DOHH2 (cell line): ENCODE measurements at regions not wholly inside any gene's neighbourhood (a gene's known extent, or its start where the extent isn't known, plus 50 kb on each side); places are given as distances from the start of the nearest gene placed in this dataset.

Source experiments
- H3F3A ChIP-seq: fragments of 200-600 bp; sonication (generic), shearing (Covaris generic); 2 replicates; pipeline ENCODE4 v1.6.0; 2016; ENCODE audit warnings: antibody characterized with exemption, mild to moderate bottlenecking; ENCODE audit not compliant: control insufficient read depth, insufficient read depth
- H3K27ac ChIP-seq: fragments of 200-600 bp; sonication (generic); 2 replicates; pipeline ENCODE4 v1.5.1; 2014; ENCODE audit warnings: low read depth, mild to moderate bottlenecking, low read length, moderate library complexity
- H3K27me3 ChIP-seq: fragments of 200-600 bp; sonication (generic); 2 replicates; pipeline ENCODE4 v1.6.1; 2014; ENCODE audit warnings: mild to moderate bottlenecking, low read length, mixed read lengths; ENCODE audit not compliant: control insufficient read depth
- H3K36me3 ChIP-seq: fragments of 200-600 bp; sonication (generic); 2 replicates; pipeline ENCODE4 v1.6.1; 2014; ENCODE audit warnings: mild to moderate bottlenecking, low read length, moderate library complexity, mixed read lengths; ENCODE audit not compliant: control insufficient read depth
- H3K4me1 ChIP-seq: fragments of 200-600 bp; sonication (generic); 2 replicates; pipeline ENCODE4 v1.6.1; 2014; ENCODE audit warnings: mild to moderate bottlenecking, low read length, mixed read lengths; ENCODE audit not compliant: control insufficient read depth
- H3K4me2 ChIP-seq: fragments of 200-600 bp; sonication (generic); 2 replicates; pipeline ENCODE4 v1.6.0; 2014; ENCODE audit warnings: mild to moderate bottlenecking, low read length, moderate library complexity
- H3K4me3 ChIP-seq: fragments of 200-600 bp; sonication (generic); 2 replicates; pipeline ENCODE4 v1.5.1; 2014; ENCODE audit warnings: mild to moderate bottlenecking, low read length, mixed read lengths
- H3K79me2 ChIP-seq: fragments of 200-600 bp; sonication (generic); 2 replicates; pipeline ENCODE4 v1.6.1; 2014; ENCODE audit warnings: mild to moderate bottlenecking, low read length, mixed read lengths; ENCODE audit not compliant: control insufficient read depth
- H3K9me2 ChIP-seq: fragments of 200-600 bp; sonication (generic); replicated peaks from 2 replicates; pipeline ENCODE4 v1.6.1; 2014; ENCODE audit warnings: mild to moderate bottlenecking, low read length, mixed read lengths; ENCODE audit not compliant: control insufficient read depth
- H3K9me3 ChIP-seq: fragments of 200-600 bp; sonication (generic); 2 replicates; pipeline ENCODE4 v1.6.1; 2014; ENCODE audit warnings: antibody characterized with exemption, low read length, mixed read lengths; ENCODE audit not compliant: control insufficient read depth, insufficient read depth
- H4K20me1 ChIP-seq: fragments of 200-600 bp; sonication (generic); 2 replicates; pipeline ENCODE4 v1.6.0; 2014; ENCODE audit warnings: low read depth, mild to moderate bottlenecking, antibody characterized with exemption, low read length, moderate library complexity; ENCODE audit not compliant: control insufficient read depth, insufficient read depth
- CTCF ChIP-seq: fragments of 200-600 bp; sonication (generic); IDR thresholded peaks from one replicate; pipeline ENCODE4 v1.5.1; 2014; ENCODE audit warnings: antibody characterized with exemption, mild to moderate bottlenecking, low read depth, low read length; ENCODE audit not compliant: poor library complexity, severe bottlenecking
- EZH2phosphoT487 ChIP-seq: fragments of 200-600 bp; sonication (generic); IDR thresholded peaks from 2 replicates; pipeline ENCODE4 v1.6.1; 2017; ENCODE audit warnings: borderline replicate concordance, mild to moderate bottlenecking, antibody characterized with exemption, low read length, moderate library complexity, mixed read lengths

- no peak overlapping the region for H3K27ac ChIP-seq
- H3K4me2 ChIP-seq, result no peak overlapping the region
- H3K27me3 ChIP-seq, result peaks cover 31% of the 10 kb centered on the region
- H3K9me3 ChIP-seq, result 0 out of 2 replicates have a peak, but pooled peaks cover 5% of the 10 kb centered on the region
- H3K9me2 ChIP-seq, result no peaks in the 10 kb centered on the region
- H3F3A ChIP-seq, result no peaks in the 10 kb centered on the region
- no peaks in the 10 kb centered on the region for H3K36me3 ChIP-seq
- peaks cover 15% of the 10 kb centered on the region for H3K4me1 ChIP-seq
- no peaks in the 10 kb centered on the region for H4K20me1 ChIP-seq
- H3K4me3 ChIP-seq, result no peak overlapping the region
- H3K79me2 ChIP-seq, result no peaks in the 10 kb centered on the region
- TF ChIP-seq EZH2phosphoT487 (no peak), CTCF (no peak)
Measured at GRCh38 chr6:33507261-33507660, 52.9 kb downstream of the ZBTB9 start.

GRCh38 chr6:33508935-33509926 is 54.9 kb downstream of the ZBTB9 start:
- Histone ChIP-seq H3K79me2 (no peaks in the 10 kb centered on the region), H3K4me2 (peak overlapping the region; percentile 8; the same call in 1 of the 2 replicates), H3K4me3 (no peak overlapping the region), H3K36me3 (no peaks in the 10 kb centered on the region), H3K9me2 (no peaks in the 10 kb centered on the region), H3K27ac (no peak overlapping the region), H3K27me3 (peaks cover 37% of the 10 kb centered on the region), H3K4me1 (peaks cover 15% of the 10 kb centered on the region), H3F3A (no peaks in the 10 kb centered on the region), H4K20me1 (no peaks in the 10 kb centered on the region), H3K9me3 (no peaks in the 10 kb centered on the region)
- TF ChIP-seq EZH2phosphoT487 (no peak), CTCF (no peak)

- no peaks in the 10 kb centered on the region for H3K36me3 ChIP-seq
- H3K27ac ChIP-seq, result no peak overlapping the region
- no peaks in the 10 kb centered on the region for H3K9me2 ChIP-seq
- H3K4me1 ChIP-seq, result peaks cover 14% of the 10 kb centered on the region
- H3K79me2 ChIP-seq, result no peaks in the 10 kb centered on the region
- TF ChIP-seq CTCF, result no peak
- no peak for TF ChIP-seq EZH2phosphoT487
- no peaks in the 10 kb centered on the region for H3F3A ChIP-seq
- H3K9me3 ChIP-seq, result no peaks in the 10 kb centered on the region
- H4K20me1 ChIP-seq, result no peaks in the 10 kb centered on the region
- H3K4me2 ChIP-seq, result no peak overlapping the region
- H3K27me3 ChIP-seq, result peaks cover 29% of the 10 kb centered on the region
- no peak overlapping the region for H3K4me3 ChIP-seq
Measured at GRCh38 chr6:33513213-33513612, 58.8 kb downstream of the ZBTB9 start.
